ENCODE measurements at regions not wholly inside any gene's neighbourhood (a gene's known extent, or its start where the extent isn't known, plus 50 kb on each side); places are given as distances from the start of the nearest gene placed in this dataset.
"Not testable (repeated sequence)": the region's sequence is repeated elsewhere in the genome, so short reads cannot be mapped to it uniquely, and the experiment has no call there.

GRCh38 chr9:113738496-113738892 lies 137.6 kb upstream of the ZNF618 start:
- no peak for TF ChIP-seq CTCF (conservative IDR thresholded peaks at IDR 0.05; ENCODE audit: control insufficient read depth, insufficient read depth, low read depth, low read length)
- no peak overlapping the region for H3K4me3 ChIP-seq (ENCODE audit: control insufficient read depth, low read depth, low read length)
- DNase-seq (ENCODE audit: low read depth) = no peak

GRCh38 chr9:113738893-113739604 lies 137.1 kb upstream of the ZNF618 start:
- H3K4me3 ChIP-seq (ENCODE audit: control insufficient read depth, low read depth, low read length) = no peak overlapping the region
- no peak for DNase-seq (ENCODE audit: low read depth)
- no peak for TF ChIP-seq CTCF (conservative IDR thresholded peaks at IDR 0.05; ENCODE audit: control insufficient read depth, insufficient read depth, low read depth, low read length)

GRCh38 chr9:113739605-113740507 lies 136.3 kb upstream of the ZNF618 start:
- H3K4me3 ChIP-seq (ENCODE audit: control insufficient read depth, low read depth, low read length); DNase-seq (ENCODE audit: low read depth): not testable (repeated sequence)

GRCh38 chr9:113740508-113741500 lies 135.3 kb upstream of the ZNF618 start:
- not testable (repeated sequence) for H3K4me3 ChIP-seq (ENCODE audit: control insufficient read depth, low read depth, low read length)
- peak; percentile 87 for DNase-seq (ENCODE audit: low read depth)

GRCh38 chr9:113741886-113742854 lies 133.9 kb upstream of the ZNF618 start:
- H3K4me3 ChIP-seq (ENCODE audit: control insufficient read depth, low read depth, low read length) = no peak overlapping the region
- no peak for TF ChIP-seq CTCF (conservative IDR thresholded peaks at IDR 0.05; ENCODE audit: control insufficient read depth, insufficient read depth, low read depth, low read length)
- DNase-seq (ENCODE audit: low read depth) = no peak

- no peak overlapping the region for H3K4me3 ChIP-seq (ENCODE audit: control insufficient read depth, low read depth, low read length)
- TF ChIP-seq CTCF (conservative IDR thresholded peaks at IDR 0.05; ENCODE audit: control insufficient read depth, insufficient read depth, low read depth, low read length) = no peak
- no peak for DNase-seq (ENCODE audit: low read depth)
These were observed 133.2 kb upstream of the ZNF618 start for GRCh38 chr9:113742878-113743277.
